ENCODE measurements at regions not wholly inside any gene's neighbourhood (a gene's known extent, or its start where the extent isn't known, plus 50 kb on each side); places are given as distances from the start of the nearest gene placed in this dataset.

- DNase-seq (ENCODE audit: low read depth in 2 of 2, low spot score in 1 of 2): no peak
These were observed 1073.3 kb downstream of the TBC1D22A start for GRCh38 chr22:47835726-47836125.

GRCh38 chr22:47826016-47826415 lies 1063.6 kb downstream of the TBC1D22A start:
- DNase-seq (ENCODE audit: low read depth in 2 of 2, low spot score in 1 of 2): no peak

GRCh38 chr22:47822422-47822821 lies 1060.0 kb downstream of the TBC1D22A start:
- DNase-seq (ENCODE audit: low read depth in 2 of 2, low spot score in 1 of 2): no peak

- DNase-seq (ENCODE audit: low read depth in 2 of 2, low spot score in 1 of 2): no peak
These were observed 1056.0 kb downstream of the TBC1D22A start for GRCh38 chr22:47818496-47818895.

GRCh38 chr22:47817380-47817779 lies 1054.9 kb downstream of the TBC1D22A start:
- DNase-seq (ENCODE audit: low read depth in 2 of 2, low spot score in 1 of 2): no peak

GRCh38 chr22:47816863-47817210 lies 1054.4 kb downstream of the TBC1D22A start:
- DNase-seq (ENCODE audit: low read depth in 2 of 2, low spot score in 1 of 2): no peak

GRCh38 chr22:47816121-47816862 lies 1053.8 kb downstream of the TBC1D22A start:
- DNase-seq (ENCODE audit: low read depth in 2 of 2, low spot score in 1 of 2): no peak

GRCh38 chr22:47814474-47814873 lies 1052.0 kb downstream of the TBC1D22A start:
- DNase-seq (ENCODE audit: low read depth in 2 of 2, low spot score in 1 of 2): no peak

GRCh38 chr22:47813661-47814060 lies 1051.2 kb downstream of the TBC1D22A start:
- DNase-seq (ENCODE audit: low read depth in 2 of 2, low spot score in 1 of 2): no peak

- DNase-seq (ENCODE audit: low read depth in 2 of 2, low spot score in 1 of 2): no peak
These were observed 1049.5 kb downstream of the TBC1D22A start for GRCh38 chr22:47811971-47812370.

GRCh38 chr22:47810505-47811500 lies 1048.4 kb downstream of the TBC1D22A start:
- no peak for DNase-seq (ENCODE audit: low read depth in 2 of 2, low spot score in 1 of 2)

GRCh38 chr22:47808886-47809620 lies 1046.6 kb downstream of the TBC1D22A start:
- DNase-seq (ENCODE audit: low read depth in 2 of 2, low spot score in 1 of 2): no peak

- DNase-seq (ENCODE audit: low read depth in 2 of 2, low spot score in 1 of 2): no peak
These were observed 1045.8 kb downstream of the TBC1D22A start for GRCh38 chr22:47808236-47808635.

- DNase-seq (ENCODE audit: low read depth in 2 of 2, low spot score in 1 of 2): no peak
These were observed 1045.1 kb downstream of the TBC1D22A start for GRCh38 chr22:47807506-47807905.

- DNase-seq (ENCODE audit: low read depth in 2 of 2, low spot score in 1 of 2): no peak
These were observed 1044.4 kb downstream of the TBC1D22A start for GRCh38 chr22:47806894-47807293.

- no peak for DNase-seq (ENCODE audit: low read depth in 2 of 2, low spot score in 1 of 2)
These were observed 1043.0 kb downstream of the TBC1D22A start for GRCh38 chr22:47805394-47805935.

GRCh38 chr22:47804281-47804680 lies 1041.8 kb downstream of the TBC1D22A start:
- no peak for DNase-seq (ENCODE audit: low read depth in 2 of 2, low spot score in 1 of 2)

- no peak for DNase-seq (ENCODE audit: low read depth in 2 of 2, low spot score in 1 of 2)
These were observed 1040.0 kb downstream of the TBC1D22A start for GRCh38 chr22:47802421-47802820.

GRCh38 chr22:47801541-47802245 lies 1039.2 kb downstream of the TBC1D22A start:
- DNase-seq (ENCODE audit: low read depth in 2 of 2, low spot score in 1 of 2): no peak

- DNase-seq (ENCODE audit: low read depth in 2 of 2, low spot score in 1 of 2): no peak
These were observed 1035.8 kb downstream of the TBC1D22A start for GRCh38 chr22:47798229-47798628.

Data from stimulated activated CD8-positive, alpha-beta memory T cell treated with anti-CD3 and anti-CD28 coated beads, Interleukin-4, amount 100 ng/mL, for 4 hours (primary cell).